A673 (cell line): ENCODE measurements at regions not wholly inside any gene's neighbourhood (a gene's known extent, or its start where the extent isn't known, plus 50 kb on each side); places are given as distances from the start of the nearest gene placed in this dataset.

Experiments
- BruUV-seq: library from RNA; stranded (reverse); fragments of 400-500 nt; replicated peaks from 2 replicates; lab custom pipeline; 2021; lab: Mats Ljungman, UMichigan
- CTCF ChIA-PET: fragments of 300-600 bp; sonication (Branson Sonifier 250); formaldehyde crosslinking; loops from one replicate; lab custom pipeline; 2022; ENCODE audit warnings: antibody characterized with exemption; lab: Charles Lee
- POLR2A ChIA-PET: fragments of 300-600 bp; sonication (Branson Sonifier 250); formaldehyde crosslinking; loops from one replicate; lab custom pipeline; 2022; ENCODE audit warnings: antibody characterized with exemption; ENCODE audit not compliant: low non-redundant PET; lab: Charles Lee
- DNase-seq: peaks from one replicate; pipeline ENCODE4 v3.0.0-alpha.2; 2015; ENCODE audit warnings: low spot score
- H3K27ac ChIP-seq: fragments of 200-600 bp; sonication (generic); 2 replicates; pipeline ENCODE4 v1.5.1; 2016; ENCODE audit warnings: mixed run types, low read depth, mild to moderate bottlenecking, mixed read lengths, antibody characterized with exemption, low read length; ENCODE audit not compliant: poor library complexity, severe bottlenecking
- H3K27me3 ChIP-seq: fragments of 200-600 bp; sonication (generic); replicated peaks from 2 replicates; pipeline ENCODE4 v1.6.1; 2017; ENCODE audit warnings: mixed run types, low read depth, mild to moderate bottlenecking, mixed read lengths, antibody characterized with exemption, low read length; ENCODE audit not compliant: insufficient read depth, poor library complexity
- H3K36me3 ChIP-seq: fragments of 200-600 bp; sonication (generic); 2 replicates; pipeline ENCODE4 v1.6.1; 2016; ENCODE audit warnings: mixed run types, mild to moderate bottlenecking, mixed read lengths, antibody characterized with exemption, low read length; ENCODE audit not compliant: insufficient read depth, poor library complexity, severe bottlenecking
- H3K4me1 ChIP-seq: fragments of 200-600 bp; sonication (generic); 2 replicates; pipeline ENCODE4 v1.6.1; 2017; ENCODE audit warnings: mixed run types, mild to moderate bottlenecking, mixed read lengths, antibody characterized with exemption, low read length; ENCODE audit not compliant: insufficient read depth, poor library complexity, severe bottlenecking
- H3K4me3 ChIP-seq: fragments of 200-600 bp; sonication (generic); 2 replicates; pipeline ENCODE4 v1.5.1; 2016; ENCODE audit warnings: low read depth, mixed run types, mild to moderate bottlenecking, mixed read lengths, low read length; ENCODE audit not compliant: poor library complexity, severe bottlenecking
- H3K9me3 ChIP-seq: fragments of 200-600 bp; sonication (generic); 2 replicates; pipeline ENCODE4 v1.6.1; 2016; ENCODE audit warnings: mixed run types, low read depth, mild to moderate bottlenecking, mixed read lengths, antibody characterized with exemption, low read length; ENCODE audit not compliant: poor library complexity, severe bottlenecking
- EZH2 ChIP-seq: fragments of 200-600 bp; sonication (generic); IDR thresholded peaks from 2 replicates; pipeline ENCODE4 v1.6.1; 2017; ENCODE audit warnings: borderline replicate concordance, low read depth, mild to moderate bottlenecking, mixed read lengths, antibody characterized with exemption, low read length; ENCODE audit not compliant: poor library complexity, severe bottlenecking
- intact Hi-C: fragments of 100-400 bp; cut with micrococcal nuclease; formaldehyde crosslinking; loops from one replicate; pipeline ENCODE4 v1.10.0; 2022; ENCODE audit not compliant: unreplicated experiment
- TF ChIP-seq, protein P1 (sequence below): fragments of 300-800, 200-600 bp; sonication (generic); conservative IDR thresholded peaks from 2 replicates; pipeline ENCODE4 v1.5.1; 2017; ENCODE audit warnings: low read depth, mild to moderate bottlenecking, antibody characterized with exemption, low read length, moderate library complexity, mixed read lengths

DNA sequence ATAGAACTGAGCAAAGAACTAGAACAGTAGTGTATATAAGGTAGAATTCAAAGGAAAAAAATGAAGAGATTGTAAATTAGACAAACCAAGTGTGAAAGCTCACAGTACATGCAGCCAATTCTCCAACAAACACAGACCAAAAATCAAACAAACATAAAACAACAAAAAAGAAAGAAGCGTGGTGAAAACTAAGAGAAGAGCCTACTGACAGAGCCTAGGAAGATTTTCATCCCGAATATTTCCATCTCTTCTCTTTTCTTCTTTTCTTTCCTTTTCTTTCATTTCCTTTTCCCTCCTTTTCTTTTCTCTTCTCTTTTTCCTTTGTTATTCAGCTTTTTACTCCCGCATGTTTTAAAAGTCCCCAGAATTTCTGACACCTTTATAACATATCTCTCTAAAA, 1103.6 kb downstream of the CDH8 start:
- no TSS peak for BruUV-seq
- Histone ChIP-seq H3K4me1 (no peaks in the 10 kb centered on the region), H3K4me3 (no peak overlapping the region), H3K9me3 (no peaks in the 10 kb centered on the region), H3K27ac (no peak overlapping the region), H3K36me3 (no peaks in the 10 kb centered on the region), H3K27me3 (no peaks in the 10 kb centered on the region)
- POLR2A ChIA-PET = no interaction called here
- no peak for DNase-seq
- intact Hi-C loops = no loop called here
- CTCF ChIA-PET = no interaction called here
- TF ChIP-seq EZH2 = no peak
- TF ChIP-seq, protein P1, sequence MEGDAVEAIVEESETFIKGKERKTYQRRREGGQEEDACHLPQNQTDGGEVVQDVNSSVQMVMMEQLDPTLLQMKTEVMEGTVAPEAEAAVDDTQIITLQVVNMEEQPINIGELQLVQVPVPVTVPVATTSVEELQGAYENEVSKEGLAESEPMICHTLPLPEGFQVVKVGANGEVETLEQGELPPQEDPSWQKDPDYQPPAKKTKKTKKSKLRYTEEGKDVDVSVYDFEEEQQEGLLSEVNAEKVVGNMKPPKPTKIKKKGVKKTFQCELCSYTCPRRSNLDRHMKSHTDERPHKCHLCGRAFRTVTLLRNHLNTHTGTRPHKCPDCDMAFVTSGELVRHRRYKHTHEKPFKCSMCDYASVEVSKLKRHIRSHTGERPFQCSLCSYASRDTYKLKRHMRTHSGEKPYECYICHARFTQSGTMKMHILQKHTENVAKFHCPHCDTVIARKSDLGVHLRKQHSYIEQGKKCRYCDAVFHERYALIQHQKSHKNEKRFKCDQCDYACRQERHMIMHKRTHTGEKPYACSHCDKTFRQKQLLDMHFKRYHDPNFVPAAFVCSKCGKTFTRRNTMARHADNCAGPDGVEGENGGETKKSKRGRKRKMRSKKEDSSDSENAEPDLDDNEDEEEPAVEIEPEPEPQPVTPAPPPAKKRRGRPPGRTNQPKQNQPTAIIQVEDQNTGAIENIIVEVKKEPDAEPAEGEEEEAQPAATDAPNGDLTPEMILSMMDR = no peak

GRCh38 chr16:60930291-60930690, 1105.9 kb downstream of the CDH8 start:
- BruUV-seq = no TSS peak
- Histone ChIP-seq H3K4me3 (no peak overlapping the region), H3K27ac (no peak overlapping the region), H3K4me1 (no peaks in the 10 kb centered on the region), H3K9me3 (no peaks in the 10 kb centered on the region), H3K36me3 (no peaks in the 10 kb centered on the region), H3K27me3 (no peaks in the 10 kb centered on the region)
- intact Hi-C loops = no loop called here
- CTCF ChIA-PET = no interaction called here
- no peak for TF ChIP-seq EZH2
- TF ChIP-seq, protein P1 = no peak
- POLR2A ChIA-PET = no interaction called here
- DNase-seq = no peak

DNA sequence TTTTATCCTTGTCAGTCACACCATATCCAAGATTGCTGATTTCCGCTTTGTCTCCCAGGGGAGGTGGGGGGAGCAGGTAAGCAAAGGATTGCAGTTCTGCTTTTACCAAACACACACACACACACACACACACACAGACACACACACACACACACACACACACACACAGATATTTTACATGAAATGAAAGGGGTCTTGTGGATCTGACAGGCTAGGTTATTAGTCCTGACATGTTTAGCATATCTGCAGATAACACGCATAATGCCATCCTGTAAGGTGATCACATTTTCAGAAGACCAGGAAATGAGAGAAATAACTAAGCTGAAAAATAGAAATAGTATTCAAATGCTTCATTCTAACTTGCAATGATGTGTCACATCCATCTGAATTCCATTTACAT, 1113.3 kb downstream of the CDH8 start:
- Histone ChIP-seq H3K27ac (no peak overlapping the region), H3K9me3 (no peaks in the 10 kb centered on the region), H3K27me3 (no peaks in the 10 kb centered on the region), H3K4me3 (no peak overlapping the region), H3K4me1 (no peaks in the 10 kb centered on the region), H3K36me3 (no peaks in the 10 kb centered on the region)
- peak; percentile 3 for DNase-seq
- ChIA-PET CTCF (no interaction called here), POLR2A (no interaction called here)
- TF ChIP-seq, protein P1 = no peak
- no peak for TF ChIP-seq EZH2
- BruUV-seq = no TSS peak
- intact Hi-C loops = no loop called here
